VCaP (cell line): ENCODE measurements at regions not wholly inside any gene's neighbourhood (a gene's known extent, or its start where the extent isn't known, plus 50 kb on each side); places are given as distances from the start of the nearest gene placed in this dataset.

Experiments
- H3K27ac ChIP-seq: fragments of 450-650 bp; 2 replicates; pipeline ENCODE4 v1.5.1; 2017
- TF ChIP-seq, protein P1 (sequence below): fragments of 450-650 bp; conservative IDR thresholded peaks from 2 replicates; pipeline ENCODE4 v1.5.1; 2017; ENCODE audit warnings: mild to moderate bottlenecking, moderate library complexity

DNA sequence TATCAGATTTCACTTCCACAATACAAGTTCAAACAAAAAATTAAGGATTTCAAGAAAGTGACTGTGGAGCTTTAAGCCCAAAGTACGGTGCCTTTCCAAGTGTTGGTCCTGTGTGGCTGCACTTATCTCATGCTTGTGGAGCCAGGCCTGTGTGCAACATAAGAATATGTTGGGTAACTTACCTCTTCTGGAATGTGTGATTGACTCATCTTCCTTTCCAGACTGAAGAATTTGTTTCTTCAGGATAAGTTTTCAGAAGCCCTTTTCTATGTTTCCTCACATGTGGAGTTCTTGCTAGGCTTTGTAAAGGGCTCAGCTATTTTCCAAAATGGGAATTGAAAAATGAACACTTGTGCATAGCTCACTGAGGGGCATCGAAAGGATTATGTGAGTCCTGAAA is 485.1 kb upstream of the PAPPA start:
- H3K27ac ChIP-seq, result no peak overlapping the region
- TF ChIP-seq, protein P1, sequence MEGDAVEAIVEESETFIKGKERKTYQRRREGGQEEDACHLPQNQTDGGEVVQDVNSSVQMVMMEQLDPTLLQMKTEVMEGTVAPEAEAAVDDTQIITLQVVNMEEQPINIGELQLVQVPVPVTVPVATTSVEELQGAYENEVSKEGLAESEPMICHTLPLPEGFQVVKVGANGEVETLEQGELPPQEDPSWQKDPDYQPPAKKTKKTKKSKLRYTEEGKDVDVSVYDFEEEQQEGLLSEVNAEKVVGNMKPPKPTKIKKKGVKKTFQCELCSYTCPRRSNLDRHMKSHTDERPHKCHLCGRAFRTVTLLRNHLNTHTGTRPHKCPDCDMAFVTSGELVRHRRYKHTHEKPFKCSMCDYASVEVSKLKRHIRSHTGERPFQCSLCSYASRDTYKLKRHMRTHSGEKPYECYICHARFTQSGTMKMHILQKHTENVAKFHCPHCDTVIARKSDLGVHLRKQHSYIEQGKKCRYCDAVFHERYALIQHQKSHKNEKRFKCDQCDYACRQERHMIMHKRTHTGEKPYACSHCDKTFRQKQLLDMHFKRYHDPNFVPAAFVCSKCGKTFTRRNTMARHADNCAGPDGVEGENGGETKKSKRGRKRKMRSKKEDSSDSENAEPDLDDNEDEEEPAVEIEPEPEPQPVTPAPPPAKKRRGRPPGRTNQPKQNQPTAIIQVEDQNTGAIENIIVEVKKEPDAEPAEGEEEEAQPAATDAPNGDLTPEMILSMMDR, result no peak

GRCh38 chr9:115671236-115671962 is 482.2 kb upstream of the PAPPA start:
- TF ChIP-seq, protein P1, result no peak
- H3K27ac ChIP-seq, result no peak overlapping the region

DNA sequence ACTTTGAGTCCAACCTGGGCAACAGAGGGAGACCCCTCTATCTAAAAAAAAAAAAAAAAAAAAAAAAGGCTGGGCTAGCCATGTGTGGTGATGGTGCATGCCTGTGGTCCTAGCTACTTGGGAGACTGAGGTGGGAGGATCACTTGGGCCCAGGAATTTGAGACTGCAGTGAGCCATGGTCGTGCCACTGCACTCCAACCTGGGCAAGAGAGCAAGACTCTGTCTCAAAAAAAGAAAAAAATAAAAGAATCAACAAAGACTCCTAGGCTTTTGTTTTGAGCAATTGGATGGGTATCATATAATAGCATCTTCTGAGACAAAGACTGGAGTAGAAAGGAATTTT is 481.7 kb upstream of the PAPPA start:
- TF ChIP-seq, protein P1, result no peak
- H3K27ac ChIP-seq, result no peak overlapping the region

- no peak overlapping the region for H3K27ac ChIP-seq
- TF ChIP-seq, protein P1, result no peak
Observed at GRCh38 chr9:115672477-115673316, 480.9 kb upstream of the PAPPA start.

DNA sequence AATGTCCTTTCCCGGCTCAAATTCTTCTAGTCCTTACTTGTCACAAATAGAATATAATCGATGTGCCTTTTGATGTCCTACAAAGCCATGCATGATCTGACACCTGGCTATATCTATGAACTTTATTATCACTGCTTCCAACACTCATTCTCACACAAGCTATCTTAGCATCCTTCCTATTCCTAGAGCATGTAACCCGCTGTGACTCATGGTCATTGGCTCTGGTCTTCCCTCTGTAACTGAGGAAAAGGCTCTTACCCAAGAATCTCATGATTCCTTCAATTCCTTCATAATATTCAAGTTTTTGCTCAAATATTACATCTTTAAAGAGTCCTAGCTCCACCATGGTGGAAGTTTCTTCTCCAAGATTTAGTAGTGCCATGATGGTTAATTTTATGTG is 480.0 kb upstream of the PAPPA start:
- TF ChIP-seq, protein P1, result no peak
- no peak overlapping the region for H3K27ac ChIP-seq

DNA sequence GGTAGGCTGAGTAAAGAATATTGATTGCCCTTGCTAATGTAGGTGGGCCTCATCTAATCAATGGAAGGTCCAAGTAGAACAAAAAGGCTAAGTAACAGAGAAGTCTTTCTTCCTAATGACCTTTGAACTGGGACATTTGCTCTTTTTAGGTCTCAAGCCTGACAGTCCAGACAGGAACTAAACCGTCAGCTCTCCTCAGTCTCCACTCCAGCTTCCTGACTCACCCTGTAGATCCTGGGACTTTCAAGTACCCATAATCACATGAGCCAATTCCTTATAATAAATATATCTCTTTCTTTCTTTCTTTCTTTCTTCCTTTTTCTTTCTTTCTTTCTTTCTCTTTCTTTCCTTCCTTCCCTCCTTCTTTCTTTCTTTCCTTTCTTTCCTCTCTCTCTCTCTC is 479.5 kb upstream of the PAPPA start:
- no peak overlapping the region for H3K27ac ChIP-seq
- TF ChIP-seq, protein P1, result no peak

DNA sequence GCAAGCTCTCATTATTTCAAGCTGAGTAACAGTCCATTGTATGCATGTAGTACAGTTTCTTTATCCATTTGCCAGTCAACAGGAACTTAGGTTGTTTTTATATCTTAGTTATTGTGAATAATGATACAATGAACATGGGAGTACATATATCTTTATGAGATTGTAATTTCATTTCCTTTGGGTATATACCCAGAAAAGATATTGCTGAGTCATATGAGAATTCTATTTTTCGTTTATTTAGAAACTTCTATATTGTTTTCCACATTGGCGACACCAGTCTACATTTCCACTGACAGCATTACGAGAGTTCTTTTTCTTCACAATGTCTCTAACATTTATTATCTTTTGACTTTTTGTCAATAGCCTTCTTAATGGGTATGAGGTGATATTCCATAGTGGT is 477.8 kb upstream of the PAPPA start:
- no peak overlapping the region for H3K27ac ChIP-seq
- TF ChIP-seq, protein P1, result no peak
